SK-N-SH (cell line): ENCODE measurements at regions not wholly inside any gene's neighbourhood (a gene's known extent, or its start where the extent isn't known, plus 50 kb on each side); places are given as distances from the start of the nearest gene placed in this dataset.

ENCODE experiments used
- CTCF ChIA-PET: fragments of 300-600, 350-600 bp; formaldehyde crosslinking; extraction: SDS; loops from one replicate; lab custom pipeline; 2021; lab: Yijun Ruan, JAX
- POLR2A ChIA-PET: fragments of 350-600 bp; sonication (Branson Sonifier 250); formaldehyde crosslinking; extraction: SDS; loops from one replicate; lab custom pipeline; 2020; ENCODE audit warnings: antibody characterized with exemption, inconsistent platforms; lab: Yijun Ruan, JAX
- DNase-seq: peaks from one replicate; pipeline ENCODE4 v3.0.0; 2012
- H2AFZ ChIP-seq: fragments of 200-600 bp; sonication (generic); 2 replicates; pipeline ENCODE4 v1.8.1; 2016; ENCODE audit warnings: antibody characterized with exemption, mild to moderate bottlenecking, low read depth
- H3F3A ChIP-seq: fragments of 200-600 bp; sonication (generic); replicated peaks from 2 replicates; pipeline ENCODE3; 2016; ENCODE audit warnings: antibody characterized with exemption, mild to moderate bottlenecking; ENCODE audit not compliant: insufficient read depth
- H3K27ac ChIP-seq, 2 experiments: fragments of 200-500 bp in 1 of 2; fragments of 200-600 bp in 1 of 2; sonication (Bioruptor generic) in 1 of 2; sonication (generic), shearing (Covaris generic) in 1 of 2; 2 replicates each; pipeline versions ENCODE4 v1.5.1 to v1.6.1; 2014 to 2016; ENCODE audit warnings: low read depth in 2 of 2, inconsistent platforms in 1 of 2, low read length in 1 of 2, mild to moderate bottlenecking in 1 of 2, mixed read lengths in 1 of 2
- H3K27me3 ChIP-seq: fragments of 200-600 bp; sonication (generic), shearing (Covaris generic); 2 replicates; pipeline ENCODE4 v1.6.1; 2016; ENCODE audit warnings: mixed run types; ENCODE audit not compliant: insufficient read depth
- H3K36me3 ChIP-seq, 2 experiments: fragments of 200-500 bp in 1 of 2; fragments of 200-600 bp in 1 of 2; sonication (Bioruptor generic) in 1 of 2; sonication (generic) in 1 of 2; replicated peaks in 1 of 2; 2 replicates each; pipeline versions ENCODE3 to v1.5.1; 2014 to 2016; ENCODE audit warnings: low read length in 1 of 2, mild to moderate bottlenecking in 1 of 2; ENCODE audit not compliant: insufficient read depth in 2 of 2, control insufficient read depth in 1 of 2
- H3K4me1 ChIP-seq, 2 experiments: fragments of 200-500 bp in 1 of 2; fragments of 200-600 bp in 1 of 2; sonication (Bioruptor generic) in 1 of 2; sonication (generic), shearing (Covaris generic) in 1 of 2; 2 replicates each; pipeline versions ENCODE4 v1.5.1 to v1.6.1; 2014 to 2016; ENCODE audit warnings: low read depth in 1 of 2, low read length in 1 of 2, mixed run types in 1 of 2; ENCODE audit not compliant: insufficient read depth in 2 of 2, control insufficient read depth in 1 of 2
- H3K4me2 ChIP-seq: fragments of 200-600 bp; sonication (generic), shearing (Covaris generic); 2 replicates; pipeline ENCODE4 v1.6.1; 2017; ENCODE audit warnings: mixed run types
- H3K4me3 ChIP-seq, 2 experiments: fragments of 200-500 bp in 1 of 2; fragments of 200-600 bp in 1 of 2; sonication (Bioruptor generic) in 1 of 2; sonication (generic), shearing (Covaris generic) in 1 of 2; 2 replicates each; pipeline versions ENCODE4 v1.5.1 to v1.8.1; 2014 to 2016; ENCODE audit warnings: low read depth in 2 of 2, inconsistent platforms in 1 of 2, low read length in 1 of 2, mild to moderate bottlenecking in 1 of 2, mixed read lengths in 1 of 2, moderate library complexity in 1 of 2
- H3K79me2 ChIP-seq: fragments of 200-600 bp; sonication (generic); 2 replicates; pipeline ENCODE4 v1.8.1; 2017; ENCODE audit warnings: mild to moderate bottlenecking; ENCODE audit not compliant: insufficient read depth
- H3K9ac ChIP-seq: fragments of 200-600 bp; sonication (generic); 2 replicates; pipeline ENCODE4 v1.6.1; 2017; ENCODE audit warnings: mixed run types
- H3K9me2 ChIP-seq: fragments of 200-600 bp; sonication (generic); 2 replicates; pipeline ENCODE4 v1.6.1; 2017; ENCODE audit warnings: mixed run types
- H3K9me3 ChIP-seq: fragments of 200-600 bp; sonication (generic); 2 replicates; pipeline ENCODE4 v1.6.1; 2017; ENCODE audit warnings: mixed run types, mild to moderate bottlenecking, moderate library complexity
- H4K20me1 ChIP-seq: fragments of 200-600 bp; sonication (generic); 2 replicates; pipeline ENCODE4 v1.6.1; 2017; ENCODE audit warnings: mild to moderate bottlenecking, mixed run types; ENCODE audit not compliant: insufficient read depth
- CHD2 ChIP-seq: fragments of 150-350 bp; IDR thresholded peaks from 2 replicates; pipeline ENCODE4 v1.6.1; 2018; ENCODE audit warnings: low read length; ENCODE audit not compliant: partially characterized antibody
- FOSL2 ChIP-seq: IDR thresholded peaks from 2 replicates; pipeline ENCODE4 v1.4.0; 2012; ENCODE audit warnings: low read depth, mild to moderate bottlenecking, moderate library complexity, borderline replicate concordance
- GABPA ChIP-seq: IDR thresholded peaks from 2 replicates; pipeline ENCODE4 v1.4.0; 2012; ENCODE audit warnings: low read depth, mild to moderate bottlenecking
- GATA2 ChIP-seq: sonication (generic); formaldehyde crosslinking; IDR thresholded peaks from 2 replicates; pipeline ENCODE4 v1.5.0; 2020; ENCODE audit warnings: mild to moderate bottlenecking, missing genetic modification reagents
- IRF3 ChIP-seq: fragments of 150-350 bp; IDR thresholded peaks from 2 replicates; pipeline ENCODE4 v1.6.1; 2016; ENCODE audit warnings: mild to moderate bottlenecking, low read depth, low read length
- MAX ChIP-seq: IDR thresholded peaks from 2 replicates; pipeline ENCODE4 v1.4.0; 2012; ENCODE audit warnings: low read depth
- MEF2A ChIP-seq: IDR thresholded peaks from 2 replicates; pipeline ENCODE4 v1.4.0; 2012; ENCODE audit warnings: low read depth, borderline replicate concordance
- MXI1 ChIP-seq: IDR thresholded peaks from 2 replicates; pipeline ENCODE4 v1.6.1; 2012; ENCODE audit warnings: mild to moderate bottlenecking, low read depth, low read length, improper control_type of control experiment
- PBX3 ChIP-seq: IDR thresholded peaks from 2 replicates; pipeline ENCODE4; 2012
- RCOR1 ChIP-seq: fragments of 150-350 bp; IDR thresholded peaks from 2 replicates; pipeline ENCODE4 v1.6.1; 2017; ENCODE audit warnings: antibody characterized with exemption, low read length
- SMC3 ChIP-seq: IDR thresholded peaks from 2 replicates; pipeline ENCODE4 v1.6.1; 2012; ENCODE audit warnings: low read depth, low read length, improper control_type of control experiment
- TEAD4 ChIP-seq: IDR thresholded peaks from 2 replicates; pipeline ENCODE4 v1.4.0; 2012; ENCODE audit warnings: mild to moderate bottlenecking, borderline replicate concordance; ENCODE audit not compliant: insufficient read depth
- YY1 ChIP-seq: IDR thresholded peaks from 2 replicates; pipeline ENCODE4 v1.4.0; 2012; ENCODE audit warnings: low read depth, mild to moderate bottlenecking
- WGBS: methylation state at CpG from one replicate; pipeline ENCODE4 v1.1.6; 2017; ENCODE audit warnings: low lambda C conversion rate; 5-methylcytosine and 5-hydroxymethylcytosine counted together

GRCh38 chr11:134658481-134659225 lies 246.6 kb upstream of the B3GAT1 start:
- POLR2A ChIA-PET: no interaction called here
- Histone ChIP-seq H3K4me3 (no peak overlapping the region), H3K27me3 (no peaks in the 10 kb centered on the region), H3F3A (no peaks in the 10 kb centered on the region), H4K20me1 (no peaks in the 10 kb centered on the region), H3K4me1 (no peaks in the 10 kb centered on the region; a peak in 1 of 4 replicates), H3K9ac (no peak overlapping the region), H3K79me2 (no peaks in the 10 kb centered on the region), H3K27ac (no peak overlapping the region), H3K9me3 (no peaks in the 10 kb centered on the region), H2AFZ (no peak overlapping the region), H3K4me2 (no peak overlapping the region), H3K36me3 (no peaks in the 10 kb centered on the region), H3K9me2 (no peaks in the 10 kb centered on the region)
- DNase-seq: no peak
- TF ChIP-seq GABPA: no peak
- TF ChIP-seq PBX3: no peak
- no peak for TF ChIP-seq RCOR1
- TF ChIP-seq MAX: no peak
- TF ChIP-seq TEAD4: no peak
- TF ChIP-seq GATA2 (CRISPR knock-in tag): no peak
- no peak for TF ChIP-seq YY1
- TF ChIP-seq FOSL2: no peak
- TF ChIP-seq IRF3: no peak
- no peak for TF ChIP-seq MXI1
- no peak for TF ChIP-seq SMC3
- WGBS: 19% methylated on average over 4 of the region's 4 CpGs
- CTCF ChIA-PET: interaction anchor here (1.3 kb wide), 1 partner anchor 12 kb away, joined by 4 read pairs; no protein-coding TSS in a partner anchor

- ChIA-PET CTCF (interaction anchor here (1.1 kb wide), 1 partner anchor 12 kb away, joined by 3 read pairs; no protein-coding TSS in a partner anchor), POLR2A (no interaction called here)
- TF ChIP-seq CHD2 (no peak), MEF2A (no peak), RCOR1 (no peak)
- Histone ChIP-seq H3K27ac (no peak overlapping the region), H3K9me2 (no peaks in the 10 kb centered on the region), H3K4me2 (no peak overlapping the region), H3K4me1 (no peaks in the 10 kb centered on the region; a peak in 1 of 4 replicates), H4K20me1 (no peaks in the 10 kb centered on the region), H3K9ac (no peak overlapping the region), H3K79me2 (no peaks in the 10 kb centered on the region), H3K9me3 (no peaks in the 10 kb centered on the region), H2AFZ (no peak overlapping the region), H3K4me3 (no peak overlapping the region), H3K36me3 (no peaks in the 10 kb centered on the region), H3F3A (no peaks in the 10 kb centered on the region), H3K27me3 (no peaks in the 10 kb centered on the region)
- DNase-seq: no peak
- 32% methylated on average over 6 of the region's 6 CpGs for WGBS
Observed at GRCh38 chr11:134657631-134658030, 245.6 kb upstream of the B3GAT1 start.
